ENCODE measurements at regions not wholly inside any gene's neighbourhood (a gene's known extent, or its start where the extent isn't known, plus 50 kb on each side); places are given as distances from the start of the nearest gene placed in this dataset.

DNA sequence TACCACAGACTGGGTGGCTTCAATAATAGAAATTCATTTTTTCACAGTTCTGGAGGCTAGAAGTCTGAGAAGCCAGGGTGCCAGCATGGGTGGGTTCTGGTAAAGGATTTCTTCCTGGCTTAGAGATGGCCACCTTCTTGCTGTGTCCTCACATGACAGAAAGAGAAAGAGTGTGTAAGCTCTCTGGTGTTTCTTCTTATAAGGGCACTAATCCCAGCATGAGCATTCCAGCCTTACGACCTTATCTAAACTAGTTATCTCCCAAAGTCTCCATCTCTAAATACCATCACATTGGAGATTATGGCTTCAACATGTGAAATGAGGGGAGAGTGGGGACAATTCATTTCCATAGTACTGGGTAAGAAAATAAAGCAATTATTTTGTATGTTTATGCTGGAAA, 226.5 kb upstream of the TUSC1 start:
- TF ChIP-seq, protein P1, sequence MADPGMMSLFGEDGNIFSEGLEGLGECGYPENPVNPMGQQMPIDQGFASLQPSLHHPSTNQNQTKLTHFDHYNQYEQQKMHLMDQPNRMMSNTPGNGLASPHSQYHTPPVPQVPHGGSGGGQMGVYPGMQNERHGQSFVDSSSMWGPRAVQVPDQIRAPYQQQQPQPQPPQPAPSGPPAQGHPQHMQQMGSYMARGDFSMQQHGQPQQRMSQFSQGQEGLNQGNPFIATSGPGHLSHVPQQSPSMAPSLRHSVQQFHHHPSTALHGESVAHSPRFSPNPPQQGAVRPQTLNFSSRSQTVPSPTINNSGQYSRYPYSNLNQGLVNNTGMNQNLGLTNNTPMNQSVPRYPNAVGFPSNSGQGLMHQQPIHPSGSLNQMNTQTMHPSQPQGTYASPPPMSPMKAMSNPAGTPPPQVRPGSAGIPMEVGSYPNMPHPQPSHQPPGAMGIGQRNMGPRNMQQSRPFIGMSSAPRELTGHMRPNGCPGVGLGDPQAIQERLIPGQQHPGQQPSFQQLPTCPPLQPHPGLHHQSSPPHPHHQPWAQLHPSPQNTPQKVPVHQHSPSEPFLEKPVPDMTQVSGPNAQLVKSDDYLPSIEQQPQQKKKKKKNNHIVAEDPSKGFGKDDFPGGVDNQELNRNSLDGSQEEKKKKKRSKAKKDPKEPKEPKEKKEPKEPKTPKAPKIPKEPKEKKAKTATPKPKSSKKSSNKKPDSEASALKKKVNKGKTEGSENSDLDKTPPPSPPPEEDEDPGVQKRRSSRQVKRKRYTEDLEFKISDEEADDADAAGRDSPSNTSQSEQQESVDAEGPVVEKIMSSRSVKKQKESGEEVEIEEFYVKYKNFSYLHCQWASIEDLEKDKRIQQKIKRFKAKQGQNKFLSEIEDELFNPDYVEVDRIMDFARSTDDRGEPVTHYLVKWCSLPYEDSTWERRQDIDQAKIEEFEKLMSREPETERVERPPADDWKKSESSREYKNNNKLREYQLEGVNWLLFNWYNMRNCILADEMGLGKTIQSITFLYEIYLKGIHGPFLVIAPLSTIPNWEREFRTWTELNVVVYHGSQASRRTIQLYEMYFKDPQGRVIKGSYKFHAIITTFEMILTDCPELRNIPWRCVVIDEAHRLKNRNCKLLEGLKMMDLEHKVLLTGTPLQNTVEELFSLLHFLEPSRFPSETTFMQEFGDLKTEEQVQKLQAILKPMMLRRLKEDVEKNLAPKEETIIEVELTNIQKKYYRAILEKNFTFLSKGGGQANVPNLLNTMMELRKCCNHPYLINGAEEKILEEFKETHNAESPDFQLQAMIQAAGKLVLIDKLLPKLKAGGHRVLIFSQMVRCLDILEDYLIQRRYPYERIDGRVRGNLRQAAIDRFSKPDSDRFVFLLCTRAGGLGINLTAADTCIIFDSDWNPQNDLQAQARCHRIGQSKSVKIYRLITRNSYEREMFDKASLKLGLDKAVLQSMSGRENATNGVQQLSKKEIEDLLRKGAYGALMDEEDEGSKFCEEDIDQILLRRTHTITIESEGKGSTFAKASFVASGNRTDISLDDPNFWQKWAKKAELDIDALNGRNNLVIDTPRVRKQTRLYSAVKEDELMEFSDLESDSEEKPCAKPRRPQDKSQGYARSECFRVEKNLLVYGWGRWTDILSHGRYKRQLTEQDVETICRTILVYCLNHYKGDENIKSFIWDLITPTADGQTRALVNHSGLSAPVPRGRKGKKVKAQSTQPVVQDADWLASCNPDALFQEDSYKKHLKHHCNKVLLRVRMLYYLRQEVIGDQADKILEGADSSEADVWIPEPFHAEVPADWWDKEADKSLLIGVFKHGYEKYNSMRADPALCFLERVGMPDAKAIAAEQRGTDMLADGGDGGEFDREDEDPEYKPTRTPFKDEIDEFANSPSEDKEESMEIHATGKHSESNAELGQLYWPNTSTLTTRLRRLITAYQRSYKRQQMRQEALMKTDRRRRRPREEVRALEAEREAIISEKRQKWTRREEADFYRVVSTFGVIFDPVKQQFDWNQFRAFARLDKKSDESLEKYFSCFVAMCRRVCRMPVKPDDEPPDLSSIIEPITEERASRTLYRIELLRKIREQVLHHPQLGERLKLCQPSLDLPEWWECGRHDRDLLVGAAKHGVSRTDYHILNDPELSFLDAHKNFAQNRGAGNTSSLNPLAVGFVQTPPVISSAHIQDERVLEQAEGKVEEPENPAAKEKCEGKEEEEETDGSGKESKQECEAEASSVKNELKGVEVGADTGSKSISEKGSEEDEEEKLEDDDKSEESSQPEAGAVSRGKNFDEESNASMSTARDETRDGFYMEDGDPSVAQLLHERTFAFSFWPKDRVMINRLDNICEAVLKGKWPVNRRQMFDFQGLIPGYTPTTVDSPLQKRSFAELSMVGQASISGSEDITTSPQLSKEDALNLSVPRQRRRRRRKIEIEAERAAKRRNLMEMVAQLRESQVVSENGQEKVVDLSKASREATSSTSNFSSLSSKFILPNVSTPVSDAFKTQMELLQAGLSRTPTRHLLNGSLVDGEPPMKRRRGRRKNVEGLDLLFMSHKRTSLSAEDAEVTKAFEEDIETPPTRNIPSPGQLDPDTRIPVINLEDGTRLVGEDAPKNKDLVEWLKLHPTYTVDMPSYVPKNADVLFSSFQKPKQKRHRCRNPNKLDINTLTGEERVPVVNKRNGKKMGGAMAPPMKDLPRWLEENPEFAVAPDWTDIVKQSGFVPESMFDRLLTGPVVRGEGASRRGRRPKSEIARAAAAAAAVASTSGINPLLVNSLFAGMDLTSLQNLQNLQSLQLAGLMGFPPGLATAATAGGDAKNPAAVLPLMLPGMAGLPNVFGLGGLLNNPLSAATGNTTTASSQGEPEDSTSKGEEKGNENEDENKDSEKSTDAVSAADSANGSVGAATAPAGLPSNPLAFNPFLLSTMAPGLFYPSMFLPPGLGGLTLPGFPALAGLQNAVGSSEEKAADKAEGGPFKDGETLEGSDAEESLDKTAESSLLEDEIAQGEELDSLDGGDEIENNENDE (IDR thresholded peaks at IDR 0.05; ENCODE audit: insufficient replicate concordance, low read length), result no peak
- TF ChIP-seq, protein P2, sequence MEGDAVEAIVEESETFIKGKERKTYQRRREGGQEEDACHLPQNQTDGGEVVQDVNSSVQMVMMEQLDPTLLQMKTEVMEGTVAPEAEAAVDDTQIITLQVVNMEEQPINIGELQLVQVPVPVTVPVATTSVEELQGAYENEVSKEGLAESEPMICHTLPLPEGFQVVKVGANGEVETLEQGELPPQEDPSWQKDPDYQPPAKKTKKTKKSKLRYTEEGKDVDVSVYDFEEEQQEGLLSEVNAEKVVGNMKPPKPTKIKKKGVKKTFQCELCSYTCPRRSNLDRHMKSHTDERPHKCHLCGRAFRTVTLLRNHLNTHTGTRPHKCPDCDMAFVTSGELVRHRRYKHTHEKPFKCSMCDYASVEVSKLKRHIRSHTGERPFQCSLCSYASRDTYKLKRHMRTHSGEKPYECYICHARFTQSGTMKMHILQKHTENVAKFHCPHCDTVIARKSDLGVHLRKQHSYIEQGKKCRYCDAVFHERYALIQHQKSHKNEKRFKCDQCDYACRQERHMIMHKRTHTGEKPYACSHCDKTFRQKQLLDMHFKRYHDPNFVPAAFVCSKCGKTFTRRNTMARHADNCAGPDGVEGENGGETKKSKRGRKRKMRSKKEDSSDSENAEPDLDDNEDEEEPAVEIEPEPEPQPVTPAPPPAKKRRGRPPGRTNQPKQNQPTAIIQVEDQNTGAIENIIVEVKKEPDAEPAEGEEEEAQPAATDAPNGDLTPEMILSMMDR (IDR thresholded peaks at IDR 0.05; ENCODE audit: control extremely low read depth in 1 of 3, insufficient read depth in 1 of 3, low read depth in 1 of 3, low read length in 3 of 3), result no peak
- TF ChIP-seq SIN3A (conservative IDR thresholded peaks at IDR 0.05 in 1 of 2, IDR thresholded peaks at IDR 0.05 in 1 of 2; ENCODE audit: low read depth in 1 of 2, low read length in 2 of 2) (no peak), BRCA1 (IDR thresholded peaks at IDR 0.05; ENCODE audit: low read depth, low read length) (no peak), JUND (IDR thresholded peaks at IDR 0.05; ENCODE audit: low read length) (no peak), RBBP5 (IDR thresholded peaks at IDR 0.05; ENCODE audit: borderline replicate concordance, low read depth, low read length) (no peak), EP300 (IDR thresholded peaks at IDR 0.05; ENCODE audit: borderline replicate concordance in 1 of 2, low read depth in 2 of 2, low read length in 2 of 2) (no peak), CREB1 (IDR thresholded peaks at IDR 0.05) (no peak), KDM1A (IDR thresholded peaks at IDR 0.05; ENCODE audit: borderline replicate concordance, low read length) (no peak)
